Activated CD8-positive, alpha-beta memory T cell treated with anti-CD3 and anti-CD28 coated beads for 4 hours (primary cell): ENCODE measurements at regions not wholly inside any gene's neighbourhood (a gene's known extent, or its start where the extent isn't known, plus 50 kb on each side); places are given as distances from the start of the nearest gene placed in this dataset.

ENCODE experiments used
- DNase-seq, 2 donors: peaks; one replicate each; pipeline ENCODE4 v3.0.0-alpha.2; 2020; ENCODE audit warnings: low read depth in 2 of 2

DNA sequence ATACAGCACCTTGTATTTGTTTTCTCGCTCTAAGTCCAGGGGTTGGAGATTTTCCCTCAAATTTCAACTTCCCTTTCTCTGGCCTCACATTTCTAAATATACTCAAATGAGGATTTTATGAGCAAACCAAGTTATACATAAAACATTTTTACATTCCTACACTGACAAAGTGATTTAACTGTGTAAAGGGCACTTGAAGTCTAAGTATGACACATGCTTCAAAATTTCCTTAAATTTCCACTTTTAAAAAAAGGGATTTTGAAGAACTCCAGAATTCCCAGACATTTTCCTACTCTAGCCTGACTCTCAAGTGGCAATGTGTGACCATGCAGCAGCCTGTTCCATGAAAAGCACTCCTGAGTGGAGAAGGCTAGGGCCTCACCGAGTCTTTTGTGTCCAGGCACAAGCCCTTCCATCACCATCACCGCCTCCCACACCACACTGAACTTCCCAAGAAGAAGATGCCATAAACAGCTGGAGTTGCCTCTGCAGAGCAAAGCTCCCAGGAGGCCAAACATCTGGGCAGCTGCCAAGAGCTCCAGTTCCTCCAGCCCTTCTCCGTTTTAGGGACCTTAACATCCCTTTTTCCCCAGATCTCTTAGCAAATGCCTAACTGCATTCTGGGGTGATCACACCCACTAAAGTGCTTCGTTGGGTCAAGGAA lies 68.9 kb downstream of the NCR2 start:
- DNase-seq: no peak

DNA sequence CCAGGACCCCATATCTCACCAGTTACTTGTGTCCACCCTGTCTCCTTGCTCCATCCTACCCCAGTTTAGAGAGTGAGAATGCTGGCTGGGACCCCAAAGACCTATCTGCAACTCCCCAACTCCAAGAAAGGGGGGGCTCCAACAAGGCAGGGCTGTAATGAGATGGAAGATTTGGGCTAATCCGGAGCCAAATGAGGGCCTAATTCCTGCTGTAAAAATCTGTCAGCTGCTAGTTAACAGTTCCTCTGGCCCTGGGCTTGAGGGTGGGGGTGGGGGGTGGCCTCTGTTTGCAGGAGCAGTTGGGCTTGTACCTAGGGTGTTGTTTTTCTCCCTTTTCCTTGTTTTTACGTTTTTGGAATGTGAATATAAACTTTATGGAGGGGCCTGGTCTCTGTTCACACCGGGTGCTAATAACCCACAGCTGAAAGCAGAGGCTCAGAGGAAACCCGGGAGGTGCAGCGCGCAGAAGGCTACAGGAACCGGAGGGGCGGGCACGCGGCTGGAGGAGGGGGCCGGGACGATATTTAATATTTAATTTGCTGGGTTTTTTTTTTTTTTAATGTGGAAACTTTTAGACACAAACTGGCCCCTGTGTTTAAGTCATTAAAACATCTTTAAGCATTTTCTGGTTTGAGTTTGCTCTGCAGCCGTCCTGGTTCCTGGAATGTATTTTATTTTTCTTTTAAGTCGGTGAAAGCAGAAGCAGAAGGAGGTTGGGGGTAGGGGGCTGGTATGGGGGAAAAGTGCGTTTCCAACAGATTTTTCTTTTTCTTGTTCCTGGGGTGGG lies 70.7 kb downstream of the NCR2 start:
- no peak for DNase-seq

DNA sequence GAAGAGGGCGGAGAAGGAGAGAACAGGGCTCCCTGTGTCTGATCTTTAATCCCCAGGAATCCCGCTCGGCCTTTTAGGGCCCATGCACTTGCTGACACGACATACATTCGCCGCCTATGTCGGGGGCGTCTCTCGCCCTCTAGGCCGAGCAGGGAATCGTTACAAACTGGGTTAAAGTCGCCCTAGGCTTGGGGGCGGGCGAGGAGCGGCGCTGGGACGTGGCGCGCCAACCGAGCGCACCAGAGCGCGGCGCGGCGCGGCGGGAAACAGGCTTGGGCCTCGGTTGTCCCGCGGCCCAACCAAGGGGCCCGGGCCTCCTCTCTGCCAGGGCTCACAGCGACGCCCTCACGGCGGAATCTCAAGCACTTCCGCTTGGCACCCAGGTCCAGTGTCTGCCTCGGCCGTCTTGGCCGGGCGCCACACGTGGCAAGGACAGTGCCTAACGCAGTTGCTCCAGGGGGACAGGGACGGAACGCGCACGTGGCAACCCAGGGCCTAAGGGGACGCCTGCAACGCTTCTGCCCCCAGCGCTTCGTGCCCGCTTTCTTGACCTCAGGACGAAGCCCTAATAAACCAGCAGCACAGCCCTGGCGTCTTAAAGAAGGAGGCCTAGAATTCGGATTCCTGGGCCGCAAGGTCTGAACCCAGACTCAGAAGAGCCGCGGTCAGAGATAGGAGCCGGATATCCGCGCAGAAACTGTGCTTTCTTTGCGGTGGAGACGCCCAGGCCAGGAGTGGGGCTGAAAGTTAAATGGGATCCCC lies 71.5 kb downstream of the NCR2 start:
- DNase-seq: no peak

DNA sequence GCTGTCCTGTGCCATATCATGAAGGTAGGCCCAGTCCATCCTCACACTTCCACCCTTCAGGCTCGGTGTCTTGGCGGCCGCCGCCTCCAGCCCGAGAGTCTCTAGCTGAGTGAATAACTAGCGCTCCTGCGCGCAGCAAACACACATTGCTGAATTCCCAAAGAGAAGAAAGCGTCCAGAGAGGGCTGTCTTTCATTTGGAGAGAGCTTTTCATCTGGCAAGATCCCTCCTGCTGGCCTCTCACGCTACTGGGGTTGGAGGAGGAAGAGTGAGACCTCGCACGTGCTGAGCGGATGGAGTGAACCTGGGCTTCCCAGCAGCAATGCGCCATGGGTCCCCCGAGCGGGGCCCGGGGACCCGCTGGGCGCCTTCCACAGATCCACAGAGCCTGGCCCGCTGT lies 73.2 kb downstream of the NCR2 start:
- no peak for DNase-seq

DNA sequence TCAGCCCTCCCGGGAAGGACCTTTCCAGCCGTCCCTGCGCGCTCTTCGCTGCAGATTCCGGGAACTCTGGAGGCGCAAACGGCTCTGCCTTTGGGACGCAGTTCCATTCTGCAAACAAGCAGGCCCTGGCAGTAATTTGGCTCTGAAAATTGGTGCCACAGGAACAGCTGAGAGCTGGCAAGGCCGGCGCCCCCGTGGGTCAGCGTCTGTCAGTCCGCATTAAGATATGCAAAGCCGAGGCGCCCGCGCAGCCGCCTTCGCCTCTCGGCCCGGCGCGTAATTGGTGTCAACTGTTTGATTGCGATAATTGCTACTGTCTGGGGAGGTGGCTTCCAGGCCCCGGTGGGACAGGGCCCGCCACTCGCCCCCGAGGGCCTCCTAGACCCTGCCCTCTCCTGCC lies 73.6 kb downstream of the NCR2 start:
- DNase-seq: no peak

DNA sequence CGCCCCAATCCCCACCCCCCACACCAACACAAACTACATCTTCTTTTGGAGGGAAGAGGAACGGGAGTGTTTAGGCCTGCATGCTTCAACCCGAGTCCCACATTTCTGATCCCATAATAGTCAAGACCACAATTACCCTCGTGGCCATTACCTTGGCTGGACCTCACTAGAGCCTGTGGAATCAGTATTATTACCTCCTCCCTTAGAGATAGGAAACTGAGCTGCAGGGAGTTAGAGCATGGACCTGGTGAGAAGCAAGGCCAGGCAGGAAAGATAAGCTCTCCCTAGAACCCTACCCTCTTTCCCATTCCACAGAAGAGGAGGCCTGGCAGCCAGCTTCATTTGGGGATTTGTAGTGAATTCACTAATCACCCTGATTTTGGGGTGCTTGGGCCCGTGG lies 74.1 kb downstream of the NCR2 start:
- DNase-seq: no peak

DNA sequence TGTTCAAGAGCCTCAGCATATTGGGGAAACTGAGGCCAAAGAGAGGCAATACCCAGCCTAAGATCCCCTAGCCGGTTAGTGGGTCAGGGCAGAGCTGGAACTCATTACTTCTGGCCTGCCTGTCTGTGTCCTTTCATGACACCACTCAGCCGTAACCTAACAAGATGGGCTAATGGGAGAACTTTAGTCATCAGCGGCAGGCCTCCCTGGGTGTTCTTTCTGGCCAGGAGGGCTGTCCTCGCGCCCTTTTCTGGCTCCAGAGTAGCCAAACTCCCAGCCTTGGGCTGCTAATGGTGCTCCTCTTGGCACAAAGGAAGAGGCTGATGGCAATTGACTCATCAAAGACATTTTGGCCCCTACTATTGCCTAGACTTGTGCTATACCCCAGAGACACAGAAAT lies 76.6 kb downstream of the NCR2 start:
- no peak for DNase-seq

DNA sequence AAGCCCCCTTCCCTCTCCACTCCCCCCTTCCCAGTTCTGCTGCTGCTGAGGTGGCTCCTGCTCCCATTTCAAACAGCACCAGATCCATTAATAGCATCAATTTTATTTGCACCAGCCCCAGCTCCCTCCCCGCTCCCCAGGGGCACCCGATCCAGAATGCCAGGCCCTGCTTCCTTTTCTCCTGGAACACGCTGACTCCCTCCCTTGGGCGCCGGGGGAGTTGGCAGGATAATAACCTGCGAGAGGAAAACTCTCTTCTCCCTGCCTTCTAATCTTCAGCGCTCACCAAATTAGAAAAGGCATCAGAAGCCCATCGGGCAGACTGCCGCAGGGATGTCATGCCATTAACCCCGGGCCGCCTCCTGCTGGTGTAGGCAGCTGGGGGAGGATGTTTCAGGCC lies 77.8 kb downstream of the NCR2 start:
- no peak for DNase-seq

DNA sequence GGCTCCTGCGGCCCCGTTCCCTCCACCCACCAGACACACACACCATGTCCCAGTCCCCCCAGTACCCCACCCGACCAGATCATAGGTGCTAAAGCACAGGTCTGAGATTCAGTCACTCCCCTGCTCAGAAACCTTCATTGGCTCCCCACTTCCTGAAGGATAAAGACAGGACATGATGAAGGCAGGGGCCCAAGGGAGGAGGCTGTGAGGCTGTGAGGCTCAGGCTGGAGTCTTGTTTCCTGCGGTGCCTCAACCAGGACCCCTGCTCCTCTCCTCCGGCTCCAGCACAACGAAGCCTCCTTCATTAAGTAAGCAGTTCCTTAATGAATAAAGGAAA lies 81.1 kb downstream of the NCR2 start:
- no peak for DNase-seq

DNA sequence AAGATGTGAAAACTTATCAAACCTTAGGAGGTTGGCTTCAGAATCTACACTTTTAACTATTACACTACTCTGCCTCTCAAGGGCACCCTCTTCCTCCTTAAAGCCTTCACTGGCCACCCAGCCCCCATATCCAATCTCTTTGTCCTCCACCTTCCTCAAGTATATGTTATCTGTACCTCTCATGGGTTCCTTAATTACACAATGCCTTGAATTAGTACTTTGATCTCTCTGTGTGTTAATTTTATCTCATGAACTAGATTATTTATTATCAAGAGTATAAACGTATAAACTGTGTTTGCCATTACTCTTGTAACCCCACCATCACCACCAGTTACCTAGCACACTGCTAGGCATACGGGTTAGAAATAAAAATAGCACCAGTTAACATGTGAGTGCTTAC lies 83.3 kb downstream of the NCR2 start:
- DNase-seq: no peak

DNA sequence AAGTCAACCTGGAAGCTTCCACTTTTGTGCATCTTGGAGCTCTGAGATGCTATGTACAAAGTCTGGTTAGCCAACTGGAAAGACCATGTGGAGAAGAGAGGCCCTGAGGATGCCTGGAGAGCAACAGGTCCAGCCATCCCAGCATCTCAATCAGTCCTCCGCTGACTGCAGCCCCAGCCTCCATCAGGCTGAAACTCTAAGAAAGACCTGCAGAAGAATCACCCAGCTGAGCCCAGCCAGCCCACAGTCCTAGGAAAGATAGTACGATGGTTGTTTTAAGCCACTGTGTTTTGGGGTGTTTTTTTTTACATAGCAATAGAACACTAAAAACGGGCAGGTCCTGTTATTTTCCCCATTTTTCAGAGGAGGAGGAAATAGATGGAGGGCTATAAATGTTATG lies 84.0 kb downstream of the NCR2 start:
- no peak for DNase-seq

DNA sequence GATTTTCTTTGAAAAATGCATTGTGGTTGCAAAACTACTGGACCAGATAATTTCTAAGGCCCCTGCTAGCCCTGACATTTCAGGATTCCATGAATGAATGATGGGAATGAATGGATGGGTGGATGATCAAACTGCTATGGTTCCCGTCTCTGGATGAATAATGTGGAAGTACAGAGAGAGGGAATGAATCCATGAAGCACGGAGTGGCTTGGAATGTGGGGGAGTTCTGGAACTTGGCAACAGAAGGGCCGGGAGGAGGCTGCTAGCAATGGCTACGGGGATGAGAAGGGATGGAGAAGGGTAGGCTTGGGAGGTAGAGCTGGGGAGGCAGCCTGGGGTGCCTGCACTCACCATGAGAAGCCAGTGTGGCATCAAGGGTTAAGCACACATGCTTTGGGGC lies 84.8 kb downstream of the NCR2 start:
- DNase-seq: no peak

DNA sequence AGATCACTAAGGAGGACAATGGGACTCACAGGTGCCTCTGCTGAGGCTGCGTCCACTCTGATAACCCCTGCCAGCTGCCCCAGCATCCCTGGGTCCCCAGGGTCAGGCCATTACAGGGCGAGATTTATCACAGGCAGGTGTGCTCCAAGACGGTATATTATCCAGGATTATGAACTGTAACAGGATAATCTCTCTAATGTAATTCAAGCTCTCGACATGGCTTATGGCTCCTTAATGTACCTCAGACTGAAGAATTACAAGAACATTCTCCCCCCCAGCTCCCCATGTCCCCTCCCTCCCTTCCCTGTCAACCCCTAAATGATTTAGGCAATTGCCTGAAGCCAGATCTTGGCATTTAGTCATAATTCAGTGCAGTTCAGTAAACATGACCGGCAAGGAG lies 86.8 kb downstream of the NCR2 start:
- DNase-seq: no peak

DNA sequence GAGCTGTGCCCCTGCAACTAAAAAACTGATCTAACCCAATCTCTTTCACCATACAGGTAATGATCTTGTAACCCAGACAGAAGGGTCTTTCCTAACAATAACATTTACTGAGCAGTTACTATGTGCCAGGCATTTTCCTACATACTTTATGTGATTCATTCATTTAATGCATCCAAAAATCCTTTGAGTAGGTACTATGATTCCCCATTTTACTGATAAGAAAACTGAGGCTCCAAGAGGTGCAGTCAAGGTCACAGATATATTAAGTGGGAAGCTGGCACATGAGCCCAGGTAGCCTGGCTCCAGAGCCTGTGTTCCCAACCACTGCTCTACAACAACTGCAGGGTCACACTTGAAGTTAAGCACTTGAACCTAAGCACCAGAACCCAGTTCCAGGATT lies 87.6 kb downstream of the NCR2 start:
- no peak for DNase-seq

DNA sequence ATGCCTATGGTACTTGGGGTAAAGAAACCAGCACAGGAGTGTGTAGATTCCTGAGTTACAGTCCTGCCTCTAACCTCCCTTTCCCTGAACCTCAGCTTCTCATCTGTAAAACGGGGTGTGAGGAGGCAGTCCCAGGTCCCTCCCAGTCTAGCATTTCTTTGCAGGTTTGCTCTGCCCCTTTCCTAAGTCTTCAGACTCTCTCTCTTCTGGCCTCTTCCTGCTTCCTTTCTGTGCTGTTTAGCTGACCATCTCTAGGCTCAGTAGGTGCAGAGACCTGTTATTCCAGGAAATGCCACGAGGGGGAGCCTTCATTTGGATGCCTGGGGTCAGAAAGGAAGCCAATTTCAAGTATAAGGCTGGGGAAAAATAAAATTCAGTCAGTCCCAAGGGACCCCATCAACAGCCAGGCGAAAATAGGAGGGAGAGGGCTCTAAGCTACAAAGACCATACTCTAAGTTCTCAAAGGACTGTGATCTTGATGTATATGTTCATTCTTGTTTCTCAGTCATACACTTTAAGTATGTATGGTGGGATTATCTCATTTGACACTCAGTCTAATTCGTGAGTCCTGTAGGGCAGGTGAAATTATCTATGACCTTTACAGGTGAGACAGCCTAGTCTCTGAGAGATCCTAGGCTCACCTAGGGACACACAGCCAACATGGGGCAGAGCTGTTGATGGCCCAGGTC lies 89.1 kb downstream of the NCR2 start:
- peak; percentile 60 to 67 for DNase-seq

DNA sequence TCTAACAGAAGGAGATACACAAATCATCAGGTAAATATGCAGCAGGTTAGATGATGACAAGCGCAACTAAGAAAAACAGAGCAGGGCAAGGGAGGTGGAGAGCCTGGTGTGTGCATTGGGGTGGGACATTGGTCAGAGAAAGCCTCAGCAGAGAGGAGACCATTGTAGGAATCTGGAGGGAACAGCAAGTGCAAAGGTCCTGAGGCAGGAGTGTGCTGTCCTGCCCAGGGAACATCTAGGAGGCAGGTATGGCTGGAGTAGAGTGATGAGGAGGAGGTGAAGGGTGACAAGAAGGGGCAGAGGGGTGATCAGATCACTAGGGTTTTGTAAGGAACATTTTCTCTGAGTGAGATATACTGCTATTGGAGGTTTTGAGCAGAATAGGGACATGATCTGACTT lies 90.1 kb downstream of the NCR2 start:
- no peak for DNase-seq

DNA sequence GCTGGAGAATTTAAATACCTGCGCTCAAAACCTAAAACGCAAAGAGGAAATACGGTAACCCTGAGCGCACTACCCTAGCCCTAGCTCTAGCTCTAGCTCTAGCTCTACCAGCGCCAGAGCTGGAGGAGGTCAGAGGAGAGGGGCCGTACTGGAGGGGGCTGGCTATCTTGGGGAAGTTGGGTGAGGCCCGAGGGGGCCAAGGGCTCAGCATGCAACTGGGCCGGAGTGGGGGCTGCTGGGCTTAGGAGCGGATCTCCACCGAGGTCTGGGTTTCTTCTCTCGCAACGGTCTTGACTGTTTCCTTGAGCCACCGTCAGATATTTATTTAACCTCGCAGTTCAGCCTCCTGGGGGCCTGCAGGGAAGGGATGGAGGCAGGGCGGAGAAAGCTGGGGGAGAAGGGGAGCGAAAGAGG lies 91.0 kb downstream of the NCR2 start:
- no peak for DNase-seq

DNA sequence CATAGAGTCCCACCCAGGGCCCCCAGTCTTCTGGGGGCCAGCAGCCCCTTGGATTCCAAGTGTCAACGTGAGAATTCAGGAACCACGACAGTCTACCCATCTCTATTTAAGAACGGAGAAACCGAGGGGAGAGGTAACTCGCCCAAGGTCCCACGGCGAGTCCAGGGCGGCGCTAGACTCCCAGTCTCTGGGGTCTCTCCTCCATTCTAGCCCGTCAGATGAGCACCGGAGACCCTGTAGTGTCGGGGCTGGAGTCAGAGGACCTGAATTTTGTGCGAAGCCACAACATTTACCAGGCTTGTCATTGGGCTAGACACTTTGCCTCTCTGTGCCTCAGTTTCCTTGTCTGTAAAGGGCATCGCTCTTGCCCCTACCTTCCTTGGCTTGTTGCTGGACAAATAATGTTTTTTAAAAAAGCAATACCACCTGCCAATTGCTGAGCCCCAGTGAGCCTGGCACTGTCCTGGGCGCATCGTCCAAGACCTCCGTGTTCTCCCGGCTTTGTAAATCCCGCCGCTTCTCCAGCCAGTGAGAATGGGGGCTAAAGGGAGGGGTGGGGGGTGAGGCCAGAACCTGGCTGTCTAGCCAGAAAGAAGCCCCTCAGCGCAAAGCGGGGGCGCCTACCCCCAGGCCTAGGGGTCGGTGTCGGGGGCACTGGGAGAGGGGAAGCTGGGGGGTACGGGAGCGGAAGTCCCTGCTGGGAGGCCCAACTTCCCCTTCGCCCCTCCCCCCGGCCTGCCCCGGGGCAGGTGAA lies 91.7 kb downstream of the NCR2 start:
- no peak for DNase-seq

DNA sequence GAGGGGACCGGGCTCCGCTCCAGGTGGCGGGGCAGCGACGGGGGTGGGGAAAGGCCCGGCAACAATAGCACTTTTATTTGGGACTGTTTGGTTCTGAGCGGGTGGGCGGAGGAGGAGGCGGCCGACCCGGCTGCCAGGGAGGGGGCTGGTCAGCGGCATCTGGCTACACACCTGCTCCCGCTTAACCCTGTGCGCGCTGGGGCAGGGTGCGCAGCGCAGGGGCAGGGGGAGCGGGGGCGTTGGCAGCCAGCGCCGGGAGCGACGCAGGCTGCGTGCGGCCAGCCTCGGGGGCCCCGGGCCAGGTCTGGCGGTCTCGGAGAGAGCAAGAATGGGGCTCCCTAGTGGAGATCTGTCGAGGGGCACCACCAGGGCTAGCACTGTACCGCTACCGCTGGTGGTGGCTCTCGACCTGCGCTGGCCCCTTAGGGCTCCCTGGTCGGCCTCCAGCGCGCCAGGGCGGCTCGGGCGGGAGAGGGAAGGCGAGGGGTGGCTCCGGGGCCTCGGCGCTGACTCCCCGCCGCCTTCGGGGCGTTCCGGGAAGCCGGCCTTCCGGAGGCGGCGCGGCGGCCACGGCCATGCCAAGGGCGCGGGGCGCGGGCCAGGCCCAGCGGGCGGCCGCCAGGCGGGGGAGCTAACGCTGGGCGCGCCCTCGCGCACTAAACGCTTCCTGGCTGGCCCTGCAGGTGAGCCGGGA lies 92.4 kb downstream of the NCR2 start:
- DNase-seq: no peak

DNA sequence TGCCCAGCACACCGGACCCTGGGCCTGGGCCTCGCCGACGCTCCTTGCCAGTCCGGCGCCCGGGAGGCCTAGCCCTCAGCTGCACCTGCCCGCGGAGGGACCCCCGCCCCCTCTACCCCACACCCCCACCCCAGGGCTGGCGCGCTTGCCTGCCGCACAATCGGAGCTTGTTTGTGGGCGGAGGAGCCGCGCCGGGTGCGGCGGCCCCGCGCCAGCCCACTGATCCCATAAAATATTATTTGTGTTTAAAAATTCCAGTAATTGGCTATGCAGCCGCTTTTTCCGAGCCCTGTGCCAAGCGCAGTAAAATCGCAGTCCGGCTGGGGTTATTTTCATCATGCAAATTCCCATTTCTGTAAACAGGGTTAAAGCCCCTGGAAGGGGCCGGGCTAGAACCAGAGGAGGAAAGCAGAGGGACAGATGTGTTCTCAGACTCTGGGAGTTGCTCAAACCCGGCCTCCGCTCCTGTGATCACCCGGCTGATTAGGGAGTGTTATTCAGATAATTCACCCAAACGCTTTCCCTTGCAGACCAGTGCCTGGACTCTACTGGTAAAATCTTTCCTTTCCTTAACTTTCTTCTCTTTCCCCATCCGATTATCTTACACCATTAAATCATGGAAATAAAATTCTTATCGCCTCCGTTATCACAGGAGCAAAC lies 93.1 kb downstream of the NCR2 start:
- DNase-seq: no peak

DNA sequence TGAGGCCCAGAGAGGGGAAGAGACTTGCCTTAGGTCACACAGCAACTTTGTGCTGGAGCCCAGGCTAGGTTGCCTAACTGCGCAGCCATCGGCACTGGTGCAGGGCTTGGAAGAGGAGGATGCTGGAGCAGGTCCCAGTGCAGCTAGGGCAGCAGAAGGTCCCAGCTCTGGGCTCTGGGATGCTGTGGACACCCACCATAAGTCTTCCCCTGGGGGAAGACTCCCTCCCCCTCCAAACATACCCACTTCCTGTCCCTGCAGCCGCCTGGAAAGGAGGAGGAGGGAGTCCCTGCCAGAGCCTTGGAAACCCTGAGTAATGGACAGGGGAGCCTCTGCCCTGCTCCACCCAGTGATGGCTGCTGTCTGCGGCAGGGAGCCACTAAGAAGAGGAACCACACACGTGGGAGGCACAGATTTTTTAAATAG lies 93.6 kb downstream of the NCR2 start:
- peak in 1 of 2 donors; percentile 21 for DNase-seq
